HUES6 (cell line): ENCODE measurements at regions not wholly inside any gene's neighbourhood (a gene's known extent, or its start where the extent isn't known, plus 50 kb on each side); places are given as distances from the start of the nearest gene placed in this dataset.
"Not testable (repeated sequence)": the region's sequence is repeated elsewhere in the genome, so short reads cannot be mapped to it uniquely, and the experiment has no call there.

Source experiments
- H3K27ac ChIP-seq: 2 replicates; pipeline ENCODE4 v1.7.0; 2013; ENCODE audit warnings: low read depth, mild to moderate bottlenecking, low read length, inconsistent platforms
- H3K27me3 ChIP-seq: 2 replicates; pipeline ENCODE4 v1.6.1; 2013; ENCODE audit warnings: low read length; ENCODE audit not compliant: control insufficient read depth, insufficient read depth
- H3K36me3 ChIP-seq: 2 replicates; pipeline ENCODE4 v1.6.1; 2013; ENCODE audit warnings: low read length; ENCODE audit not compliant: control insufficient read depth, insufficient read depth
- H3K4me1 ChIP-seq: 2 replicates; pipeline ENCODE4 v1.6.1; 2013; ENCODE audit warnings: low read length; ENCODE audit not compliant: control insufficient read depth, insufficient read depth
- H3K4me3 ChIP-seq: 2 replicates; pipeline ENCODE4 v1.5.1; 2013; ENCODE audit warnings: low read depth, low read length
- H3K9ac ChIP-seq: one replicate; pipeline ENCODE4 v1.6.1; 2013; ENCODE audit warnings: mild to moderate bottlenecking, low read length
- H3K9me3 ChIP-seq: 2 replicates; pipeline ENCODE4 v1.6.1; 2013; ENCODE audit warnings: low read depth, low read length; ENCODE audit not compliant: control insufficient read depth, insufficient read depth

- Histone ChIP-seq H3K27ac (no peak overlapping the region), H3K36me3 (no peaks in the 10 kb centered on the region), H3K4me3 (no peak overlapping the region), H3K27me3 (no peaks in the 10 kb centered on the region), H3K9me3 (peaks cover 14% of the 10 kb centered on the region), H3K9ac (no peak overlapping the region), H3K4me1 (no peaks in the 10 kb centered on the region)
Measured at GRCh38 chr5:30209755-30210154, 983.7 kb upstream of the CDH6 start.

GRCh38 chr5:30197662-30198061, 995.8 kb upstream of the CDH6 start:
- Histone ChIP-seq H3K36me3 (no peaks in the 10 kb centered on the region), H3K27me3 (no peaks in the 10 kb centered on the region), H3K4me3 (no peak overlapping the region), H3K9ac (no peak overlapping the region), H3K9me3 (no peaks in the 10 kb centered on the region), H3K27ac (no peak overlapping the region), H3K4me1 (no peaks in the 10 kb centered on the region; the same call in 1 of the 2 replicates)

- no peaks in the 10 kb centered on the region for H3K9me3 ChIP-seq
- H3K27me3 ChIP-seq: no peaks in the 10 kb centered on the region
- no peak overlapping the region for H3K27ac ChIP-seq
Measured at GRCh38 chr5:30195036-30195435, 998.5 kb upstream of the CDH6 start.

GRCh38 chr5:30194595-30194994, 998.9 kb upstream of the CDH6 start:
- Histone ChIP-seq H3K4me1 (no peaks in the 10 kb centered on the region; the same call in 1 of the 2 replicates), H3K9ac (no peak overlapping the region), H3K4me3 (no peak overlapping the region), H3K9me3 (no peaks in the 10 kb centered on the region), H3K36me3 (no peaks in the 10 kb centered on the region), H3K27me3 (no peaks in the 10 kb centered on the region), H3K27ac (no peak overlapping the region)

More at GRCh38 chr5:30195036-30195435, 998.5 kb upstream of the CDH6 start:
- Histone ChIP-seq H3K4me3 (no peak overlapping the region), H3K9ac (no peak overlapping the region), H3K36me3 (no peaks in the 10 kb centered on the region), H3K4me1 (no peaks in the 10 kb centered on the region; the same call in 1 of the 2 replicates)

- no peak overlapping the region for H3K27ac ChIP-seq
- no peaks in the 10 kb centered on the region for H3K36me3 ChIP-seq
Measured at GRCh38 chr5:30183795-30184194, 1009.7 kb upstream of the CDH6 start.

GRCh38 chr5:30156156-30156555, 1037.3 kb upstream of the CDH6 start:
- Histone ChIP-seq H3K27ac (no peak overlapping the region), H3K4me3 (no peak overlapping the region), H3K4me1 (no peaks in the 10 kb centered on the region), H3K36me3 (no peaks in the 10 kb centered on the region), H3K9ac (no peak overlapping the region), H3K9me3 (peaks cover 6% of the 10 kb centered on the region; the same call in 1 of the 2 replicates), H3K27me3 (no peaks in the 10 kb centered on the region)

More at GRCh38 chr5:30183795-30184194, 1009.7 kb upstream of the CDH6 start:
- Histone ChIP-seq H3K9ac (no peak overlapping the region), H3K4me1 (no peaks in the 10 kb centered on the region), H3K27me3 (no peaks in the 10 kb centered on the region), H3K9me3 (no peaks in the 10 kb centered on the region), H3K4me3 (no peak overlapping the region)

- no peaks in the 10 kb centered on the region for H3K4me1 ChIP-seq
- no peak overlapping the region for H3K4me3 ChIP-seq
- H3K9me3 ChIP-seq: peaks cover 9% of the 10 kb centered on the region; the same call in 1 of the 2 replicates
- H3K27me3 ChIP-seq: no peaks in the 10 kb centered on the region
- no peaks in the 10 kb centered on the region for H3K36me3 ChIP-seq
- no peak overlapping the region for H3K27ac ChIP-seq
- H3K9ac ChIP-seq: no peak overlapping the region
Measured at GRCh38 chr5:30152431-30152830, 1041.1 kb upstream of the CDH6 start.

- H3K4me3 ChIP-seq: no peak overlapping the region
- H3K4me1 ChIP-seq: no peaks in the 10 kb centered on the region
- peaks cover 9% of the 10 kb centered on the region; the same call in 1 of the 2 replicates for H3K9me3 ChIP-seq
- no peaks in the 10 kb centered on the region for H3K36me3 ChIP-seq
- H3K27ac ChIP-seq: no peak overlapping the region
- no peak overlapping the region for H3K9ac ChIP-seq
- no peaks in the 10 kb centered on the region for H3K27me3 ChIP-seq
Measured at GRCh38 chr5:30150231-30150630, 1043.3 kb upstream of the CDH6 start.

GRCh38 chr5:30149526-30149925, 1044.0 kb upstream of the CDH6 start:
- H3K9me3 ChIP-seq: peaks cover 9% of the 10 kb centered on the region; the same call in 1 of the 2 replicates
- no peaks in the 10 kb centered on the region for H3K36me3 ChIP-seq
- no peak overlapping the region for H3K27ac ChIP-seq
- H3K4me3 ChIP-seq: no peak overlapping the region
- no peak overlapping the region for H3K9ac ChIP-seq
- H3K27me3 ChIP-seq: no peaks in the 10 kb centered on the region
- no peaks in the 10 kb centered on the region for H3K4me1 ChIP-seq

GRCh38 chr5:30147976-30148375, 1045.5 kb upstream of the CDH6 start:
- no peak overlapping the region for H3K4me3 ChIP-seq
- no peak overlapping the region for H3K9ac ChIP-seq
- H3K27me3 ChIP-seq: no peaks in the 10 kb centered on the region
- H3K9me3 ChIP-seq: peaks cover 17% of the 10 kb centered on the region
- no peak overlapping the region for H3K27ac ChIP-seq
- H3K36me3 ChIP-seq: no peaks in the 10 kb centered on the region
- no peaks in the 10 kb centered on the region for H3K4me1 ChIP-seq

- peaks cover 22% of the 10 kb centered on the region for H3K9me3 ChIP-seq
Measured at GRCh38 chr5:30144059-30144458, 1049.4 kb upstream of the CDH6 start.

GRCh38 chr5:30142432-30142831, 1051.1 kb upstream of the CDH6 start:
- Histone ChIP-seq H3K9ac (no peak overlapping the region), H3K9me3 (peaks cover 22% of the 10 kb centered on the region), H3K4me1 (peaks cover under 1% of the 10 kb centered on the region; the same call in 1 of the 2 replicates), H3K27me3 (no peaks in the 10 kb centered on the region), H3K36me3 (no peaks in the 10 kb centered on the region), H3K27ac (no peak overlapping the region), H3K4me3 (no peak overlapping the region)

More at GRCh38 chr5:30144059-30144458, 1049.4 kb upstream of the CDH6 start:
- H3K9ac ChIP-seq, H3K4me3 ChIP-seq, H3K27ac ChIP-seq, H3K4me1 ChIP-seq, H3K36me3 ChIP-seq, H3K27me3 ChIP-seq: not testable (repeated sequence)
